ENCODE measurements at regions not wholly inside any gene's neighbourhood (a gene's known extent, or its start where the extent isn't known, plus 50 kb on each side); places are given as distances from the start of the nearest gene placed in this dataset.

- Mint-ChIP-seq H3K4me1 (no peaks in the 10 kb centered on the region), H3K36me3 (ENCODE audit: low read depth) (peaks cover 3% of the 10 kb centered on the region), H3K27ac (no peak overlapping the region), H3K9me3 (peaks cover 9% of the 10 kb centered on the region), H3K4me3 (no peak overlapping the region), H3K27me3 (no peaks in the 10 kb centered on the region)
- CTCF ChIA-PET = no interaction called here
- POLR2A ChIA-PET = interaction anchor here (1.0 kb wide), 1 partner anchor 8 kb away, joined by 4 read pairs; no protein-coding TSS in a partner anchor
- DNase-seq = no peak
These were observed 232.5 kb upstream of the FOXN3 start for GRCh38 chr14:89649451-89650075.

- DNase-seq = no peak
- Mint-ChIP-seq H3K27me3 (no peaks in the 10 kb centered on the region), H3K4me1 (peaks cover 2% of the 10 kb centered on the region), H3K4me3 (no peak overlapping the region), H3K36me3 (ENCODE audit: low read depth) (peaks cover 9% of the 10 kb centered on the region), H3K27ac (no peak overlapping the region), H3K9me3 (peaks cover 12% of the 10 kb centered on the region)
- CTCF ChIA-PET = no interaction called here
- POLR2A ChIA-PET = no interaction called here
These were observed 231.9 kb upstream of the FOXN3 start for GRCh38 chr14:89648924-89649323.

- Mint-ChIP-seq H3K27me3 (no peaks in the 10 kb centered on the region), H3K27ac (no peak overlapping the region), H3K4me3 (no peak overlapping the region), H3K9me3 (peaks cover 12% of the 10 kb centered on the region), H3K4me1 (peaks cover 2% of the 10 kb centered on the region), H3K36me3 (ENCODE audit: low read depth) (peaks cover 9% of the 10 kb centered on the region)
- DNase-seq = no peak
- CTCF ChIA-PET = no interaction called here
- POLR2A ChIA-PET = no interaction called here
These were observed 231.5 kb upstream of the FOXN3 start for GRCh38 chr14:89648510-89648909.

GRCh38 chr14:89646971-89647370, 229.9 kb upstream of the FOXN3 start:
- POLR2A ChIA-PET = interaction anchor here (1.3 kb wide), 1 partner anchor 28 kb away, joined by 4 read pairs; no protein-coding TSS in a partner anchor
- peaks cover 14% of the 10 kb centered on the region for H3K9me3 Mint-ChIP-seq
- H3K27me3 Mint-ChIP-seq = no peaks in the 10 kb centered on the region
- DNase-seq = no peak
- peaks cover 14% of the 10 kb centered on the region for H3K36me3 Mint-ChIP-seq (ENCODE audit: low read depth)
- no peak overlapping the region for H3K27ac Mint-ChIP-seq
- CTCF ChIA-PET = no interaction called here
- peaks cover 10% of the 10 kb centered on the region for H3K4me1 Mint-ChIP-seq
- no peak overlapping the region for H3K4me3 Mint-ChIP-seq

- POLR2A ChIA-PET = interaction anchor here (7.4 kb wide), 1 partner anchor 25 kb away, joined by 113 read pairs; no protein-coding TSS in a partner anchor
- no peak for DNase-seq
- CTCF ChIA-PET = interaction anchor here (0.8 to 1.4 kb wide), 3 partner anchors 14 to 41 kb away, joined by 3 to 4 read pairs (median 4); no protein-coding TSS in a partner anchor
- Mint-ChIP-seq H3K4me3 (no peak overlapping the region), H3K27me3 (no peaks in the 10 kb centered on the region), H3K36me3 (ENCODE audit: low read depth) (peaks cover 22% of the 10 kb centered on the region), H3K4me1 (peaks cover 31% of the 10 kb centered on the region), H3K27ac (no peak overlapping the region), H3K9me3 (peaks cover 14% of the 10 kb centered on the region)
These were observed 227.6 kb upstream of the FOXN3 start for GRCh38 chr14:89644641-89645040.

GRCh38 chr14:89641495-89642175, 224.6 kb upstream of the FOXN3 start:
- Mint-ChIP-seq H3K4me3 (peak overlapping the region; percentile 49), H3K36me3 (ENCODE audit: low read depth) (peaks cover 22% of the 10 kb centered on the region), H3K27me3 (no peaks in the 10 kb centered on the region), H3K27ac (peak overlapping the region; percentile 90), H3K4me1 (peaks cover 43% of the 10 kb centered on the region), H3K9me3 (peaks cover 15% of the 10 kb centered on the region)
- peak; percentile 29 for DNase-seq
- POLR2A ChIA-PET = interaction anchor here (0.6 to 7.4 kb wide), 20 partner anchors 8 to 756 kb away, joined by 3 to 113 read pairs (median 4); partner anchors contain the start of genes CALM1 and EFCAB11
- CTCF ChIA-PET = interaction anchor here (0.9 to 1.8 kb wide), 6 partner anchors 10 to 211 kb away, joined by 3 to 11 read pairs (median 4); no protein-coding TSS in a partner anchor

- POLR2A ChIA-PET = interaction anchor here (7.4 kb wide), 1 partner anchor 21 kb away, joined by 113 read pairs; no protein-coding TSS in a partner anchor
- Mint-ChIP-seq H3K36me3 (ENCODE audit: low read depth) (peaks cover 19% of the 10 kb centered on the region), H3K27ac (no peak overlapping the region), H3K4me1 (peaks cover 43% of the 10 kb centered on the region), H3K9me3 (peaks cover 12% of the 10 kb centered on the region), H3K27me3 (no peaks in the 10 kb centered on the region), H3K4me3 (no peak overlapping the region)
- CTCF ChIA-PET = no interaction called here
- no peak for DNase-seq
These were observed 223.1 kb upstream of the FOXN3 start for GRCh38 chr14:89640141-89640540.

GRCh38 chr14:89639687-89640086, 222.7 kb upstream of the FOXN3 start:
- H3K4me1 Mint-ChIP-seq = peaks cover 43% of the 10 kb centered on the region
- H3K9me3 Mint-ChIP-seq = peaks cover 9% of the 10 kb centered on the region
- no peak for DNase-seq
- H3K36me3 Mint-ChIP-seq (ENCODE audit: low read depth) = peaks cover 19% of the 10 kb centered on the region
- POLR2A ChIA-PET = interaction anchor here (7.4 kb wide), 1 partner anchor 21 kb away, joined by 113 read pairs; no protein-coding TSS in a partner anchor
- no peak overlapping the region for H3K27ac Mint-ChIP-seq
- CTCF ChIA-PET = no interaction called here
- no peak overlapping the region for H3K4me3 Mint-ChIP-seq
- no peaks in the 10 kb centered on the region for H3K27me3 Mint-ChIP-seq

GRCh38 chr14:89638891-89639290, 221.9 kb upstream of the FOXN3 start:
- H3K9me3 Mint-ChIP-seq = peaks cover 6% of the 10 kb centered on the region
- peaks cover 13% of the 10 kb centered on the region for H3K36me3 Mint-ChIP-seq (ENCODE audit: low read depth)
- H3K4me3 Mint-ChIP-seq = peak overlapping the region; percentile 28
- CTCF ChIA-PET = interaction anchor here (1.4 kb wide), 1 partner anchor 9 kb away, joined by 5 read pairs; no protein-coding TSS in a partner anchor
- no peak for DNase-seq
- H3K27me3 Mint-ChIP-seq = no peaks in the 10 kb centered on the region
- POLR2A ChIA-PET = interaction anchor here (7.4 kb wide), 1 partner anchor 20 kb away, joined by 113 read pairs; no protein-coding TSS in a partner anchor
- no peak overlapping the region for H3K27ac Mint-ChIP-seq
- H3K4me1 Mint-ChIP-seq = peaks cover 42% of the 10 kb centered on the region

- Mint-ChIP-seq H3K4me1 (peaks cover 39% of the 10 kb centered on the region), H3K36me3 (ENCODE audit: low read depth) (peaks cover 10% of the 10 kb centered on the region), H3K4me3 (no peak overlapping the region), H3K27me3 (no peaks in the 10 kb centered on the region), H3K9me3 (peaks cover 3% of the 10 kb centered on the region), H3K27ac (no peak overlapping the region)
- DNase-seq = no peak
- ChIA-PET POLR2A (no interaction called here), CTCF (no interaction called here)
These were observed 220.5 kb upstream of the FOXN3 start for GRCh38 chr14:89637581-89637980.

- Mint-ChIP-seq H3K4me3 (no peak overlapping the region), H3K27ac (no peak overlapping the region), H3K4me1 (peaks cover 30% of the 10 kb centered on the region), H3K27me3 (no peaks in the 10 kb centered on the region), H3K36me3 (ENCODE audit: low read depth) (peaks cover 8% of the 10 kb centered on the region), H3K9me3 (peaks cover 2% of the 10 kb centered on the region)
- CTCF ChIA-PET = interaction anchor here (0.7 kb wide), 1 partner anchor 330 kb away, joined by 3 read pairs; no protein-coding TSS in a partner anchor
- POLR2A ChIA-PET = interaction anchor here (1.3 kb wide), 1 partner anchor 17 kb away, joined by 3 read pairs; no protein-coding TSS in a partner anchor
- DNase-seq = no peak
These were observed 218.6 kb upstream of the FOXN3 start for GRCh38 chr14:89635615-89636014.

GRCh38 chr14:89634037-89634436, 217.0 kb upstream of the FOXN3 start:
- no peak overlapping the region for H3K27ac Mint-ChIP-seq
- POLR2A ChIA-PET = interaction anchor here (1.0 to 1.3 kb wide), 2 partner anchors 8 to 15 kb away, joined by 3 to 5 read pairs; no protein-coding TSS in a partner anchor
- CTCF ChIA-PET = no interaction called here
- peaks cover under 1% of the 10 kb centered on the region for H3K36me3 Mint-ChIP-seq (ENCODE audit: low read depth)
- H3K4me1 Mint-ChIP-seq = peaks cover 27% of the 10 kb centered on the region
- DNase-seq = no peak
- H3K9me3 Mint-ChIP-seq = peaks cover 2% of the 10 kb centered on the region
- no peak overlapping the region for H3K4me3 Mint-ChIP-seq
- no peaks in the 10 kb centered on the region for H3K27me3 Mint-ChIP-seq
